T-helper 1 cell treated with Interleukin-12 subunit alpha and Interleukin-12 subunit beta and Interleukin-4 antibody, amounts not matched to agents 30 μg/mL and 1 μg/mL, for 36 hours (primary cell): ENCODE measurements at regions not wholly inside any gene's neighbourhood (a gene's known extent, or its start where the extent isn't known, plus 50 kb on each side); places are given as distances from the start of the nearest gene placed in this dataset.

ENCODE experiments used
- H3K27ac Mint-ChIP-seq: one replicate; pipeline ENCODE4 v1.8.0; 2021; ENCODE audit warnings: mild to moderate bottlenecking, mixed read lengths
- H3K27me3 Mint-ChIP-seq: one replicate; pipeline ENCODE4 v1.8.0; 2021; ENCODE audit warnings: low read depth, mixed read lengths
- H3K36me3 Mint-ChIP-seq: one replicate; pipeline ENCODE4 v1.8.0; 2021; ENCODE audit warnings: low read depth, mixed read lengths
- H3K4me1 Mint-ChIP-seq: one replicate; pipeline ENCODE4 v1.8.0; 2021; ENCODE audit warnings: low read depth, mixed read lengths
- H3K4me3 Mint-ChIP-seq: one replicate; pipeline ENCODE4 v1.8.0; 2021; ENCODE audit warnings: mild to moderate bottlenecking, moderate library complexity, mixed read lengths
- H3K9me3 Mint-ChIP-seq: one replicate; pipeline ENCODE4 v1.8.0; 2021; ENCODE audit warnings: mixed read lengths

- Mint-ChIP-seq H3K27me3 (no peaks in the 10 kb centered on the region), H3K4me3 (no peak overlapping the region), H3K9me3 (peaks cover 4% of the 10 kb centered on the region), H3K27ac (no peak overlapping the region), H3K4me1 (no peaks in the 10 kb centered on the region), H3K36me3 (no peaks in the 10 kb centered on the region)
Measured at GRCh38 chr10:121338206-121338980, 259.9 kb downstream of the FGFR2 start.

GRCh38 chr10:121339114-121339513 is 259.1 kb downstream of the FGFR2 start:
- no peak overlapping the region for H3K4me3 Mint-ChIP-seq
- H3K27me3 Mint-ChIP-seq = no peaks in the 10 kb centered on the region
- peaks cover 4% of the 10 kb centered on the region for H3K9me3 Mint-ChIP-seq
- no peaks in the 10 kb centered on the region for H3K36me3 Mint-ChIP-seq
- no peak overlapping the region for H3K27ac Mint-ChIP-seq
- H3K4me1 Mint-ChIP-seq = no peaks in the 10 kb centered on the region

GRCh38 chr10:121340271-121340831 is 257.9 kb downstream of the FGFR2 start:
- Mint-ChIP-seq H3K27ac (no peak overlapping the region), H3K9me3 (peaks cover 8% of the 10 kb centered on the region), H3K27me3 (no peaks in the 10 kb centered on the region), H3K4me3 (no peak overlapping the region), H3K36me3 (no peaks in the 10 kb centered on the region), H3K4me1 (no peaks in the 10 kb centered on the region)

- Mint-ChIP-seq H3K9me3 (peaks cover 3% of the 10 kb centered on the region), H3K4me1 (no peaks in the 10 kb centered on the region), H3K27me3 (no peaks in the 10 kb centered on the region), H3K36me3 (no peaks in the 10 kb centered on the region), H3K4me3 (no peak overlapping the region), H3K27ac (no peak overlapping the region)
Measured at GRCh38 chr10:121351540-121351939, 246.7 kb downstream of the FGFR2 start.

GRCh38 chr10:121352231-121352855 is 245.9 kb downstream of the FGFR2 start:
- no peak overlapping the region for H3K4me3 Mint-ChIP-seq
- no peak overlapping the region for H3K27ac Mint-ChIP-seq
- no peaks in the 10 kb centered on the region for H3K4me1 Mint-ChIP-seq
- no peaks in the 10 kb centered on the region for H3K36me3 Mint-ChIP-seq
- H3K27me3 Mint-ChIP-seq = no peaks in the 10 kb centered on the region
- peaks cover 3% of the 10 kb centered on the region for H3K9me3 Mint-ChIP-seq

- H3K4me1 Mint-ChIP-seq = no peaks in the 10 kb centered on the region
- H3K27me3 Mint-ChIP-seq = no peaks in the 10 kb centered on the region
- H3K9me3 Mint-ChIP-seq = peaks cover 7% of the 10 kb centered on the region
Measured at GRCh38 chr10:121355161-121355560, 243.1 kb downstream of the FGFR2 start.

GRCh38 chr10:121356183-121356582 is 242.1 kb downstream of the FGFR2 start:
- Mint-ChIP-seq H3K4me3 (no peak overlapping the region), H3K9me3 (peaks cover 6% of the 10 kb centered on the region), H3K27me3 (no peaks in the 10 kb centered on the region), H3K27ac (no peak overlapping the region), H3K36me3 (no peaks in the 10 kb centered on the region), H3K4me1 (no peaks in the 10 kb centered on the region)

More at GRCh38 chr10:121355161-121355560, 243.1 kb downstream of the FGFR2 start:
- no peaks in the 10 kb centered on the region for H3K36me3 Mint-ChIP-seq
- H3K27ac Mint-ChIP-seq = no peak overlapping the region
- no peak overlapping the region for H3K4me3 Mint-ChIP-seq

GRCh38 chr10:121357401-121357800 is 240.8 kb downstream of the FGFR2 start:
- no peak overlapping the region for H3K4me3 Mint-ChIP-seq
- H3K9me3 Mint-ChIP-seq = peaks cover 4% of the 10 kb centered on the region
- no peak overlapping the region for H3K27ac Mint-ChIP-seq
- no peaks in the 10 kb centered on the region for H3K36me3 Mint-ChIP-seq
- no peaks in the 10 kb centered on the region for H3K4me1 Mint-ChIP-seq
- no peaks in the 10 kb centered on the region for H3K27me3 Mint-ChIP-seq

GRCh38 chr10:121362026-121362425 is 236.2 kb downstream of the FGFR2 start:
- H3K4me3 Mint-ChIP-seq = no peak overlapping the region
- H3K36me3 Mint-ChIP-seq = no peaks in the 10 kb centered on the region
- H3K4me1 Mint-ChIP-seq = no peaks in the 10 kb centered on the region
- peaks cover 4% of the 10 kb centered on the region for H3K9me3 Mint-ChIP-seq
- no peaks in the 10 kb centered on the region for H3K27me3 Mint-ChIP-seq
- no peak overlapping the region for H3K27ac Mint-ChIP-seq

GRCh38 chr10:121365566-121365965 is 232.7 kb downstream of the FGFR2 start:
- no peaks in the 10 kb centered on the region for H3K27me3 Mint-ChIP-seq
- no peak overlapping the region for H3K4me3 Mint-ChIP-seq
- no peaks in the 10 kb centered on the region for H3K36me3 Mint-ChIP-seq
- no peak overlapping the region for H3K27ac Mint-ChIP-seq
- H3K9me3 Mint-ChIP-seq = no peaks in the 10 kb centered on the region
- no peaks in the 10 kb centered on the region for H3K4me1 Mint-ChIP-seq

GRCh38 chr10:121368347-121369025 is 229.8 kb downstream of the FGFR2 start:
- Mint-ChIP-seq H3K4me3 (no peak overlapping the region), H3K27me3 (no peaks in the 10 kb centered on the region), H3K4me1 (no peaks in the 10 kb centered on the region), H3K9me3 (no peaks in the 10 kb centered on the region), H3K27ac (no peak overlapping the region), H3K36me3 (no peaks in the 10 kb centered on the region)

- H3K27ac Mint-ChIP-seq = no peak overlapping the region
- H3K27me3 Mint-ChIP-seq = no peaks in the 10 kb centered on the region
- no peaks in the 10 kb centered on the region for H3K4me1 Mint-ChIP-seq
- H3K4me3 Mint-ChIP-seq = no peak overlapping the region
- H3K36me3 Mint-ChIP-seq = no peaks in the 10 kb centered on the region
- H3K9me3 Mint-ChIP-seq = no peaks in the 10 kb centered on the region
Measured at GRCh38 chr10:121369616-121370015, 228.6 kb downstream of the FGFR2 start.

GRCh38 chr10:121371836-121372235 is 226.4 kb downstream of the FGFR2 start:
- Mint-ChIP-seq H3K9me3 (no peaks in the 10 kb centered on the region), H3K27ac (no peak overlapping the region), H3K4me3 (no peak overlapping the region), H3K27me3 (no peaks in the 10 kb centered on the region), H3K36me3 (no peaks in the 10 kb centered on the region), H3K4me1 (no peaks in the 10 kb centered on the region)

GRCh38 chr10:121373411-121373810 is 224.8 kb downstream of the FGFR2 start:
- peaks cover 6% of the 10 kb centered on the region for H3K9me3 Mint-ChIP-seq
- H3K4me3 Mint-ChIP-seq = no peak overlapping the region
- H3K27me3 Mint-ChIP-seq = no peaks in the 10 kb centered on the region
- no peak overlapping the region for H3K27ac Mint-ChIP-seq
- no peaks in the 10 kb centered on the region for H3K4me1 Mint-ChIP-seq
- H3K36me3 Mint-ChIP-seq = no peaks in the 10 kb centered on the region

GRCh38 chr10:121374121-121374520 is 224.1 kb downstream of the FGFR2 start:
- H3K27me3 Mint-ChIP-seq = no peaks in the 10 kb centered on the region
- H3K27ac Mint-ChIP-seq = no peak overlapping the region
- H3K36me3 Mint-ChIP-seq = no peaks in the 10 kb centered on the region
- H3K9me3 Mint-ChIP-seq = peaks cover 6% of the 10 kb centered on the region
- no peak overlapping the region for H3K4me3 Mint-ChIP-seq
- no peaks in the 10 kb centered on the region for H3K4me1 Mint-ChIP-seq
